Ishikawa (cell line): ENCODE measurements at regions not wholly inside any gene's neighbourhood (a gene's known extent, or its start where the extent isn't known, plus 50 kb on each side); places are given as distances from the start of the nearest gene placed in this dataset.

Experiments
- EP300 ChIP-seq: IDR thresholded peaks from 2 replicates; pipeline ENCODE4 v1.6.1; 2012; ENCODE audit warnings: borderline replicate concordance
- RAD21 ChIP-seq: IDR thresholded peaks from 2 replicates; pipeline ENCODE4 v1.6.1; 2012; ENCODE audit warnings: low read depth
- REST ChIP-seq: IDR thresholded peaks from 2 replicates; pipeline ENCODE4 v1.6.1; 2012; ENCODE audit warnings: low read depth, mild to moderate bottlenecking

- TF ChIP-seq EP300 (no peak), RAD21 (no peak), REST (no peak)
These were observed 247.8 kb upstream of the B3GAT1 start for GRCh38 chr11:134659882-134660281.
